ENCODE measurements at regions not wholly inside any gene's neighbourhood (a gene's known extent, or its start where the extent isn't known, plus 50 kb on each side); places are given as distances from the start of the nearest gene placed in this dataset.

GRCh38 chr2:51595836-51596235, 563.9 kb upstream of the NRXN1 start:
- no peak for TF ChIP-seq CTCF (IDR thresholded peaks at IDR 0.05)
- TF ChIP-seq POLR2A (IDR thresholded peaks at IDR 0.05) = no peak

All from lower leg skin (tissue), 3 donors.